ENCODE measurements at regions not wholly inside any gene's neighbourhood (a gene's known extent, or its start where the extent isn't known, plus 50 kb on each side); places are given as distances from the start of the nearest gene placed in this dataset.

DNA sequence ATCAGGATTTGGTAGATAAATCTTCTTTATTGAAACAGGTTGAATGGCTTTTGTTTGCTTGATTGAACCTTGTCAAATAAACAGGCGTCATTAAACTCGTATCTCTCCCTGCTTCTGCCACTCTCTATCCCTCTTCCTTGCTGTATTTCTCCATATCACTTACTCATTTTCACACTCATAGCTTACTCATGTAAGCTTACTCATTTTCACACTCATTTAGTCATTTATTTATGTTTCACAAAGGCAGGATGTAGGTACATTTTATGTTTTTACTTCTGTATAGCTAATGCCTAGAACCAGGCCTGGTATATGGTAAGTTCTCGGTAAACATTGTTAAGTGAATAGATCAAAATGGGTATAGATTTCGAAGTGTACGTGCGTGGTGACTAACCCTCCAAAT is 450.0 kb downstream of the PMP22 start:
- TF ChIP-seq, protein P1, sequence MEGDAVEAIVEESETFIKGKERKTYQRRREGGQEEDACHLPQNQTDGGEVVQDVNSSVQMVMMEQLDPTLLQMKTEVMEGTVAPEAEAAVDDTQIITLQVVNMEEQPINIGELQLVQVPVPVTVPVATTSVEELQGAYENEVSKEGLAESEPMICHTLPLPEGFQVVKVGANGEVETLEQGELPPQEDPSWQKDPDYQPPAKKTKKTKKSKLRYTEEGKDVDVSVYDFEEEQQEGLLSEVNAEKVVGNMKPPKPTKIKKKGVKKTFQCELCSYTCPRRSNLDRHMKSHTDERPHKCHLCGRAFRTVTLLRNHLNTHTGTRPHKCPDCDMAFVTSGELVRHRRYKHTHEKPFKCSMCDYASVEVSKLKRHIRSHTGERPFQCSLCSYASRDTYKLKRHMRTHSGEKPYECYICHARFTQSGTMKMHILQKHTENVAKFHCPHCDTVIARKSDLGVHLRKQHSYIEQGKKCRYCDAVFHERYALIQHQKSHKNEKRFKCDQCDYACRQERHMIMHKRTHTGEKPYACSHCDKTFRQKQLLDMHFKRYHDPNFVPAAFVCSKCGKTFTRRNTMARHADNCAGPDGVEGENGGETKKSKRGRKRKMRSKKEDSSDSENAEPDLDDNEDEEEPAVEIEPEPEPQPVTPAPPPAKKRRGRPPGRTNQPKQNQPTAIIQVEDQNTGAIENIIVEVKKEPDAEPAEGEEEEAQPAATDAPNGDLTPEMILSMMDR (IDR thresholded peaks at IDR 0.05): no peak
- no peak for TF ChIP-seq POLR2A (IDR thresholded peaks at IDR 0.05)

Data from Peyer's patch (tissue), 4 donors.